NK-92 treated with Interleukin-12 subunit alpha and Interleukin-12 subunit beta, amount 100 ng/mL, for 24 hours (cell line): ENCODE measurements at regions not wholly inside any gene's neighbourhood (a gene's known extent, or its start where the extent isn't known, plus 50 kb on each side); places are given as distances from the start of the nearest gene placed in this dataset.

ENCODE experiments used
- DNase-seq: peaks from one replicate; lab custom pipeline; 2025; lab: John Stamatoyannopoulos, UW

DNA sequence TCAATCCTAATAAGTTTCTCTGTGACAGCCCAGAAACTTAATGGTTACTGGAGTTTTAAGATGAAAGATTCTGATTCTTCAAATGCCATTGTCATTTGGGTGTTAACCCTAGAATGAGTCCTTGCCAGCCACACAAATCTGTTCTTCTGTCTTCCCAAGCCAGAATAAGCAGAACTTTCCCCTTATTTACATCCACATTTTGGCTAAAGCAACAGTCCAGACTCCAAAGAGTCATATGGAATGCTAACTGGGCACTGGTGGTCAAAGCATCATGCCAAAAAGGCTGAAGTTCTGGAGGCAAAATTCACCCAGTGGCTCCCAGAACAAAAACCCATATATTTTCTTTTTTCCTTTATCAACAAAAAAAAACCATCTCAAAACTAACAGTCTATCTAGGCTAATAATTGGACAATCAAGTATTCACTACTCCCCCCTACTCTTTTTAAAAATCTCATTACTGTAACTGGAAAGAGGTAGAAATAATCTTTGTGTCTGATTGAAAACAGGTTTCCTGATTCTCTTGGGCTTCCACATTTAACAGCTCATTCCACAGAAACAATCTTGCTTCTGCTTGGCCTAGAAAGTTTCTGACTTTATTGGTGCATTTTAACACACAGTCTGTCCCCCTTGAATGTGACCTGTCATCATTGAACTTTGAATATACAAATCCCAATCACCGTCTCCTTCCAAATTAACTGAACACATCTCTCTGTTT is 89.6 kb upstream of the SETBP1 start:
- DNase-seq, result no peak

DNA sequence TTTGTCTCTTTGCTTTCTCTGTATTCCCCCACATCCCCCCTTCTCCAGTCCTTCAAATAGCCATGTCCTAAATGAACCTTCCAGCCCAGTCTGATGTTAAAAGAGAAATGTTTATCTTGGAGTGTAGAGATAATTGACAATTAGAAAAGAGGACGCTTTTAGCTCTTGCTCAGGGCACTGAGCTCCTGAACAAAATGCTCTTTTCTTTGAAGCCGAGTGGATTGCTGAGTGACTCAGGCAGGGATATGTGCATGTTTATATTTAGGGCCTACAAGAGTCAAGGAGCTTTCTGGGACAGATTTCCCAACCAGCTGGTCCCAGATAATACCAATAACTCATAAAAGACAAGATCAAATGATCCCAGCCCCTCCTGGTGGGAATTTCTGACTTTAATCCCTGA is 88.0 kb upstream of the SETBP1 start:
- no peak for DNase-seq

DNA sequence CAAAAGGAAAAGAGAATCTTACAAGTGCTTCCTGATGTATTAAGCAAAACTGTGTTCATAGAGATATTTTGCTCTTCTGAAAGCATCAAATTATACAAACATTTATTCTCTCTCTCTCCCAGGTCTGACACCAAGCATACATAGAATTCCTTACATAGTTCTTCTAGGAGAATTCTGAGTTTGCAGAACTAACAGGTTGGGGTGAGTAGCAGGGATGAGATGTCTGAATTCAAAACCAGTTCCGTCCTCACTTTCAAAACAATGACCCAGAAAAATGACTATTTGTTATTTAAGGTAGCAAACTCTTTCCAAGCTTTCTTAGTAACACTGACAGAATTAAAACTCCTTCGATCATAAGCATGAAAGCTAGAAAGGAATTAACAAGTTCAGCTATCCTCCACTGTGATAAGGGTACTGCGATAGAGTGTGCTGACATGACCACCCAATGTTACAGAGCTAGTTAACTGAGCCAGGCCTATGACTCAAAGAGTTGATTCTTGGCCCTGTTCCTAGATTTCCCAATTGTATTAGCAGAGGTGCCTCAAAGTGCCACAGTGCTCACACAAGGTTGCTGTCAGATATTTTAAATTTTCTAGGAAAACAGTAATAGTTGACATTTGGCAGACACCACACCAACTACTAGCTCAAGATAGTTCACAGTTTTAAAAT is 85.8 kb upstream of the SETBP1 start:
- no peak for DNase-seq

DNA sequence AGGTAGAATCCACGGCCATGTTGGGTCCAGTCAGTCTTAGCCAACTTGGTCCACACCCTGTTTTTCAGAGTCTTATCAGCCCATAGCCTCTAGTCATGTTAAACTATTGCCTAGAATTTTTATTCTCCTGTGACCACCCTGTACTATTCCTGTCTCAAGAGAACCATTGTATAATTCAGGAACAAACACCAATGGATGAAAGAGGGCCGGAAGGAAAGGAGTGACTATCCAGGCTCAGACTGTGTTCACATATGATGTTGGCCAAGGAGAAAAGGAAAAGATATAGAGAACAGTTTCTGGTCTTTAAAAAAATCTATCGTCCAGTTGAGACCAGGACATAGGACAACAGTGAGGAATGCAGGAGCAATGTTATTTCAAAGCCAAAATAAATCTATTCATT is 82.9 kb upstream of the SETBP1 start:
- no peak for DNase-seq

DNA sequence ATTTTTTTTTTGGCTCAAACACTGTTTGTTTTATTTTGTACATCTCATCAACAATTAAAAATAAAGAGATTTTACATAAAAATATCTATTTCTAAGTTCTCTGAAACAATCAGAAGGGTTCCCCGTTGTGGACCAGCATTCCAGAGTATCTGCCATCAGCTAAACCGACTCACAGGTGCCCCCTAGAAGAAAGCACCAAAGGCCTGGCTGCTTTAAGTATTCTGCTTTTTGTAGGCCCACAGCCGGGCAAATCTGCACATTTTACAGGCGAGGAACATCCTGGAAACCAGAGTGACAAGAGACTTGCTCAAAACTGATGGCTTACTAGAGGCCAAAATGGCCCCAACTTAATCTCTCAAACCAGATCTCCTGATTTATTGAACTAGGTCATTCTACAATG is 82.2 kb upstream of the SETBP1 start:
- DNase-seq, result no peak

DNA sequence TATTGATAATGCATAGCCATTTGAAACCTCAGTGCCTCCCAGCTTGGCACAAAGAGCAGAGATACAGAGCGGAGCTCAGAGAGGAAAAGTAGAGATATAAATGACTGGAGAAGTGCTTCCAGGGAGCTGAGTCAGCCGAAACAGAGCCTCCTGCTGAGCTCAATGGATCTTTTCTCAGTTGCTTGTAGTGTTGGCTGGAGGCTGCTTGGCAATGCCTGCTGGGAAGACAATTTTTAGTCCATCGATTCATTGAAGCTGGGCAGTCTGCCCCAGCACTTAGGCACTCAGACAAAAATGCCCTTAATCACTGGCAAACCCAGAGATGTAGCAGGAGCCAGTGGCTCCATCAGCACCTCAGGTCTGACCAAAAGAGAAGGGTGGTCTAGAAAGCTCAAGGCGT is 81.3 kb upstream of the SETBP1 start:
- DNase-seq, result no peak

DNA sequence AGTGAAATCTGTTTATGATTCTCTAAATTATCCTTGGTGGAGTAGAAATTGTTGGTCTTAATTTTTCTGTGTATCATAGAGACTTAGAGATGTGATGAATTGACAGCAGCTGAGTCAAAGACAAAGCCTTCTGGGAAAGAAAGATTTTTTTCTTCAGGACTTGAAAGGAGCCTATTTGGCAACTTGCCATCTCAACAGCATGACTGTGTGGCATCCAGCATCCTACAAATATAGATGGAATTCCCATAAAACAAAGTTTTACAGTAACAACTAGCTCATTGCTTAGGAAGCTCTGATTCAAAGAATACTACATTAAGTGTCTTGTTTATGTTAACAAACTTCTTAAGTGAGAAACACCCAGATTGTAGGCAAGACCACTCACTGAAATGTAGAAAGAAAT is 79.2 kb upstream of the SETBP1 start:
- no peak for DNase-seq

DNA sequence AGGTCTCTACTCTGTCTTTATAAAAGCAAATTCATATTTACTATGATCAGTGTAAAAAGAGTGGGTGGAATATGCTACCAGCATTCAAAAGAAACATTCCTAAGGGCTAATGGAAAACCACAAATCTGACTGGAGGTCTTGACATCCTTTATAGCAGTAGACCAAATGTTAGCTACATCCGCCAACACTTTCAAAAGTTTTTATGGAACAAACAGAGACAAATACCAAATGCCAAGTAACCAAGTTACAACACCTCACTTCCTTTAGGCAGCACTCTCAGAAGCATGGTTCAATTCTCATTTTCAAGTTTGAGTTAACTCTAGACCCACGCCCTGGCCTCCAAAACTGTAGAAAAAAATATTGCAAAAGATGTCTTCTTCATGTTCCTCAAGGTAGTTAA is 78.3 kb upstream of the SETBP1 start:
- no peak for DNase-seq

DNA sequence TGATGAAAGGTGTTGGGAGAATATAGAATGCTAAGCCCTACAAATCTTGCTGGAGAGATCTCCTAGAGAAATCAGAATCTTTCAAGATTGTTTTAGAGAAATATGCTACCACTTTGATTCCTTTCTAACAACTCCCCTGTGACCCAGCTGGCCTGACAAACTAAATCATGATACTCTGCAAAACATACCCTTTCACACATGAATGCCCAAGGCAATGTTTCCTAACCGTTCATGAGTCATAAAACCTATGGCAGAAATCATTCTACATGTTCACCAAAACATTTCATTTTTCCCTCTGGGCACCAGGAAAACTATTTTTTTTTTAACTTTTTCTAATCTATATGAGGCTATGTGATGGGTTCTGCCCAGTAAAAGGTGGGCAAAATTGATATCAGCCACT is 77.8 kb upstream of the SETBP1 start:
- DNase-seq, result no peak

DNA sequence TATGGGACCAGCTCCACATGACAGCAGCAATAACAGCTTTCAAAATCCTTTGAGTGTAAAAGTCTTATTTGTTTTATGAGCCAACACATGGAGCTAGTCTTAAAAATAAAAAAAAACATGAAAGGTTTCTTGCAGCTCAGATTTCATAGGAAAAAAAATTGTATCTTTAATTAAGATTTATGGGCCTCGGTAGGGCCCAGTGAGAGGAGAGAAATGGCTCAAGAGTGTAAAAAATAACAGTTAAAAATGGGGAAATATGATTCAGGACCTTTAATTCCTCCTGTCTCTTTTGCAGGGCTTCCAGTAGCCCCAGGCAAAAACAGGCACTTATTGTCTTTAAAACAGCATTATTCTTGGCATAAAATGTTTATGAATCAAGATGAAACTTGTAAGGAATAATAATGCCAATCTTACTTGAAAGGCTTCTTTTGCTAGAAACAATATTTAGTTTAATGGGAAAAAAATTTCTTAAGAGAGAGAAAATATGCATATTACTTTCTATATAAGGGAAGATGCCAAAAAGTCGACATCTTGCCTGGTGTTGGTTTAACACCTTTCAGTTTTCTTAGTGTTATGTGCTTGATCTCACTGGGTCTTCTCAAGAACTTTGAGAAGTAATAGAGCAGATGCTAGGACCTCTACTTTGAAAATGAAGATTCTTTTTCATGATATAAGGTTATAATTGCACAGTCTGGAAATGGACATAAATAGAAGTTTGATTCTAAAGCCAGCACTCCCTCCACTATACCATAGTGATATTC is 71.3 kb upstream of the SETBP1 start:
- DNase-seq, result no peak

DNA sequence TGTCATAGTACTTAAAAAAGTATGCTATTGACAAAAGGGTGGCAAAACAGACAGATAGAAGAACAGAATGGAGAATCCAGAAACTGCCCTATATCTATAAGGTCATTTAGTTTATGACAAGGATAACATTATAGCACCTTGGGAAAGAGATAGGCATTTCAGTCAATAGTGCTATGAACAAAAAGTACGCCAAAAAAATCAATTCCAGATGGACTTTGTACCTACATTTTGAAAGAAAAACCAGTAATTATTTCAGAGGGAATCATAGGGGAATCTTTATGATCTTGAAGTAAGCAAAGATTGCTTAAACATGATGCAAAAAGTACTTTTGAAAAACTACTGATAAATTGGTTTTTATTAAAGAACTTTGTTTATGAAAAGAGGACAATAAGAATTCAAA is 59.9 kb upstream of the SETBP1 start:
- DNase-seq, result no peak

DNA sequence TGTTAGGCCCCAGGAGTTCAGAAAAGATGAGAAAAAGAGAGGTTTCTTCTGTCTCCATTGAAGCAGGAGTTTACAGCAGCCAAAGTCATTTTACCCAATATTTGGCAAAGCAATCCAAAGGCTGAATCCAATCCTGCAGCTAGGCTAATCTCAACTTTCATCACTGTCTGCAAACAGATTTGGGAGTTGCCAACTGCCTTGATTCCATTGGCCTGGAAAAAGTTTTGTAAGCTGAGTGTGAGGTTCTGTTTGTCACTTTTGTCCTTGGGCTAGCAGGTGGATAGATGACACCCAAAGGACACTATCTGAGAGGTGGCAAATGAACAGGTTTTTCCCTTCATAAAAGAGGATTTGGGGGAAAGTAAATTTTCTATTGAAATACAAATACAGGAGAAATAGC is 56.6 kb upstream of the SETBP1 start:
- DNase-seq, result no peak

DNA sequence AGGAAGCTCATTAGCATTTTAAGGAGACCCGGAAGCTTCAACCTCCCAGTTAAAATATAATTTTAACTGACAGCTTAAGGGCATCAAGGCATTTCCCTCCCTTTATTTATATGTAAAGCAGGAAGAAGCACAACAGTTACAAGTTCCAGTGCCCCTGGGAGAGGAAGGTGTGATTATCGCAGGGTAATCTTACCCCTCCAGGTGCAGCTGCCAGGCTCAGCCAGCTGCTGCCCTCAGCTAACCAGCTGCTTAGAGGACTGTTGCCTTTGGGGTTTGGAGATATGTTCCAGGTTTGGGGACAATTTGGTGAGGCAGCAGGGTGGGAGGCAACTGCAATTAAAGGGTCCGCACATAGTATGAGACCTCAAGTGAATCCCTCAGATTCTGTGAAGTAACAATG is 55.3 kb upstream of the SETBP1 start:
- DNase-seq, result no peak

DNA sequence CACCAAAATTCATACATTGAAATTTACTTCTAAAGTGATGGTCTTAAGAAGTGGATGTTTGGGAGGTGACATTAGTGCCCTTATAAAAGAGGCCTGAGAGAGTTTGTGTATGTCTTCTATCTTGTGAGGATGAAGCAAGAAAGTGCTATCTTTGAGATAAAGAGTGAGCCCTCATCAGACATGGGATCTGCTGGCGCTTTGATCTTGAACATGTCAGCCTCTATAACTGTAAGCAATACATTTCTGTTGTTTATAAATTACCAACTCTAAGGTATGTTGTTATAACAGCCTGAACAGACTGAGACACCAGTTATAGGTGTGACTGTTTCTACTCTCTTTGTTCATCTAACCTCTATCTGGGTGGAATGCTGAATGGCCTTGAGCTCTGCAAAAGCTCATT is 54.5 kb upstream of the SETBP1 start:
- no peak for DNase-seq

DNA sequence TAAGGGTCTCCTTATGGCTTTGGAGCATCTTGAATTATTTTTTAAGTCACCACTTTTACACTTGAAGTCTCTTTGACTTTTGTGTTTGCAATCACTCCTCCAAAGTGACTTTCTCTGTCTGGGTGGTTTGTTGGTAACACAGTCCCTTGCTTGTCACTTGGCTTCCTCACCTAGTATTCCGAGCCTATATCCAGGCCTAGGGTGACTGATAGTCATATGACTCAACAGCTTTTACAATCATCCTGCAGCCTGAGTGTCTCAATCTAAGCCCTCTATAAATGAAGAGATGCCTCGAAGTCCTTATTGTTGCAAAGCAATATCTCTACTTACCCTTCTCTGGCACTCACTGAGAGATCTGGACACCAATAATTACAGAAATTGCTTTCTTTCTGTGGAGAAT is 53.9 kb upstream of the SETBP1 start:
- no peak for DNase-seq

DNA sequence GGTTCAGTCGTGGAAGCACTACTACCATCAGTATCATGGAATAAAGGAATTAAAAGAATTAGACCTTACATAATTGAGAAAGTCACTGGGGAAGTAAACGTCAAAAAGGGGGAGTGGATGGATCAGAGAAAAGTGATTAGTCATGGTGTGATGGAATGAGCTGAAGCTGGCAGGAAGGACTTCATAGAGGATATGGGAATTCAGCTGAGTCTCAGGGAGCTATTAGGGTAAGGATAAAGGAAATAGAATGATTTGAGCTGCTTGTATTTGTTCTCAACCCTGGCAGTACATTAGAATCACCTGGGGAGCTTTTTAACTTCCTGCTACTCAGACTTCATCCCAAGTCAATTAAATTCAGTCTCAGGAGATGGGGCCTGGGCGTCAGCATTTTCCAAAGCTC is 53.4 kb upstream of the SETBP1 start:
- DNase-seq, result no peak

DNA sequence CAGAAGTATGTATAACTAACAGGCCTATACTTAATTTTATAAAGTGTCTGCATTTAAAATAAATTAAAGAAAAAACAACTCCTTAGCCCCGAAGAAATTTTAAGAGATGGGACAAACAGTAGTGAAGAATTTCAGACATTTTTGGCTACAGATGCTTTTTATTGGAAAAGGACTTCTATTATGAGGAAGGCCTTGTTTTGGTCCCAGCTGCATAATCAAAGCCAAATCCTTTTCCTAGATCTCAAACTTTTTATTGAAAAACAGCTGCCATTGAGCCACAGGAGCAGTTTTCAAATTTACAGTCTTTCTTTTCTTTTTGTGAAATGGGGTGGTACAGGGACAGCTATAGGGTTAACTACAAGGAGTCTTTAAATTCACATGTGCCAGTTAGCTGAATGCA is 51.3 kb upstream of the SETBP1 start:
- DNase-seq, result no peak

DNA sequence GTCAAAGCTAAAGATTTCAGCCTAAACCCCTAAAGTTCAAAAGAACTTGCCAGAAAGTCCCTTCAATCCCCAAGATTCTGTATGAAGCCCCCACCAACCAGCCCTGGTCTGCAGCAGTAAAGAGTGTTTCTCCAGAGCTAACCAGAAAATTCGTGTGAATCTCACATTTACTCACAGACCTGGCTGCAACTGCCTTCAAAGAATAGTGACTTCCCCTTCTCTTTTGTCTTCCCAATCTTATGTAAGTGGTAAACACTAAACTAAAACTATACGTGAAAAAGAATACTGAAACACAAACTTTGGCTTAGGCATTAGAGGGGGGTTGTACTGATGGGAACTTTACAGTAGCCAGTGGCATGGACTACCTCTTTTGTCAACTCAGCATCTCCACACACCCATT is 50.6 kb upstream of the SETBP1 start:
- no peak for DNase-seq
